ENCODE measurements at regions not wholly inside any gene's neighbourhood (a gene's known extent, or its start where the extent isn't known, plus 50 kb on each side); places are given as distances from the start of the nearest gene placed in this dataset.

DNA sequence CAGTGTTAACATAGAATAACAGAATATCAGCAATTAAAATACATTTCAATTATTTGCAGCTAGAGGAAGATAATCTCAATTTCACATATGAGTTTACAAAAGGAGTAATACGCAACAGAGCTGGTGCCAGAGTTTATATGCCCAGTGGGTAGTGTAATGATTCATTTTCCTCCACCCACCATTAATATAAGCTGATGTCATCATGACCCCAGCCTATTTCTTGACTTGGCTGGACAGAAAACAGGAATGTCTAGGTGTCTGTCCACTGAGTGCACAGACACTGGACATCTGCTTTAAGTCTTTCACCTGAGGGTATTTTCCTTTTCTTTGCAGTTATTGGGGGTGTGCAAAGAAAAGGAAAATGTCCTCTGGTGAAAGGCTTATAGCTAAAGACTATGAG, 335.5 kb downstream of the TBC1D4 start:
- no peak for FAIRE-seq
- TF ChIP-seq TAF1 (IDR thresholded peaks at IDR 0.05; ENCODE audit: borderline replicate concordance, low read depth, low read length) (no peak), POLR2AphosphoS5 (IDR thresholded peaks at IDR 0.05; ENCODE audit: low read depth, low read length) (no peak), POLR2A (IDR thresholded peaks at IDR 0.05; ENCODE audit: low read depth, low read length) (no peak)

DNA sequence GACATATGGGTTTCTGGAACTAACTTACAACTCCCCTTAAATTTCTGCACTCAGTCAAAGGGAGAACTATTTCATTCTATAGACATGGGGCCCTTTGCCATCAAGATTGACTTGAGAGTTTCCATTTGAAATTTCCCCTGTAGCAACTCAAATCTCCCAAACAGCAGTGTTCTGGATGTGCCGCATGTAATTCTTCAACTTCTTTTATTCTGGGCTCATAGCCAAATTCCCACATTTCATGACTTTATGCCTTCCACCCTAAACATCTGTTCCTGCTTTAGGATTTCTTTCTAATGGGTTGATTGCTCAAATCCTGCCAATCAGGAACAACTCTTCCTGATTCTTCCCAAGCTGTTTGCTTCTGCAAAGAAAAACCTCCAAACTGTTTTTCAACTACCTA, 336.0 kb downstream of the TBC1D4 start:
- no peak for DNase-seq (ENCODE audit: insufficient read length)
- no peak for FAIRE-seq
- TF ChIP-seq TAF1 (IDR thresholded peaks at IDR 0.05; ENCODE audit: borderline replicate concordance, low read depth, low read length) (no peak), POLR2A (IDR thresholded peaks at IDR 0.05; ENCODE audit: low read depth, low read length) (no peak), POLR2AphosphoS5 (IDR thresholded peaks at IDR 0.05; ENCODE audit: low read depth, low read length) (no peak)

More for the DNA sequence above, 335.5 kb downstream of the TBC1D4 start:
- DNase-seq (ENCODE audit: insufficient read length) = no peak

DNA sequence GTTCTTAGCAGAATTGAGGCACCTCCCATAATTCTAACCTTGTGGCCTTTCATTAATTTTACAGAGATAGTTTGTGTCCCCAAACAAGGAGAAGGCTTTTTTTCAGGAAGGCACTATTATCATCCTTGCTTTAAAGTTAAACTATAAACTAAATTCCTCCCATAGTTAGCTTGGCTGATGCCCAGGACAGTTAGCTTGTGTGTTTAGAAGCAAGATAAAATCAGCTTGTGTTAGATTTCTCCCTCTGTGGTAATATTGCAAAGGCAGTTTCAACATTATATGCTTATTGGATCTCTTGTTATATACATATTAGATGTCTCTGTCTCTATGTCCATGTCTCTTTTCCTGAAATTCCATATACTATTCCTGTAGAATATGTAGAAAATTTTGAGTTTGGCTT, 342.7 kb downstream of the TBC1D4 start:
- DNase-seq (ENCODE audit: insufficient read length) (no peak), FAIRE-seq (no peak)
- TF ChIP-seq POLR2A (IDR thresholded peaks at IDR 0.05; ENCODE audit: low read depth, low read length) (no peak), TAF1 (IDR thresholded peaks at IDR 0.05; ENCODE audit: borderline replicate concordance, low read depth, low read length) (no peak), POLR2AphosphoS5 (IDR thresholded peaks at IDR 0.05; ENCODE audit: low read depth, low read length) (no peak)

DNA sequence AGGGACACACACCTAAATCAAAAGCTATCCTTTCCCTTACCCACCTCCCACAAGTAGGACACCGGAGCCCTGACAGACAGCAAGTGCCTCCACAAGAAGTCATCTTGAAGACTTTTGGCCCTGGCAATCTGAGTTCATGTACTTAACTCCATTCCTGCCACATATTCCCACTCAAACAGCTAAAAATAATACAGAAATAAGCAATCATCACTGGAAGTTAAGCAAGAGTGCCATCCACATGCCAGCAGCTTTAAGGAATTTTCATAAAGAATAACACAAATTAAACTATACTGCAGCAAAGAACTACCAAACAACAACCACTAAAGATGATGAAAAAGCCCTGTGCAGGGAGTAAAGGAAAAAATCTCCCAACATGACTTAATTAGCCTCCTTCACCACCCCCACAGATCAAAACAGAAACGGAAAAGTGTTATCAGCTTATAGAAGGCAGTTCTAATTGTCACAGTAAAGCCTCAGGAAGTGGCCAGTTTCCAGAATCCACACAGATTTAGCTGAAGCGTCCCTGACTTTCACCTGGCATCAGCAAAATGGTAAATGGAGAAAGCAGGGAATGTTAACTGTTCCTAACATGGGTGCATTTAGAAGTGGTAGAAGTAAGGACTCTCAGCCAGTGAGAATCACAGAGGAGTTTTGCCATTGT, 343.9 kb downstream of the TBC1D4 start:
- FAIRE-seq (no peak), DNase-seq (ENCODE audit: insufficient read length) (no peak)
- no peak for TF ChIP-seq POLR2AphosphoS5 (IDR thresholded peaks at IDR 0.05; ENCODE audit: low read depth, low read length)
- TF ChIP-seq POLR2A (IDR thresholded peaks at IDR 0.05; ENCODE audit: low read depth, low read length) = no peak
- no peak for TF ChIP-seq TAF1 (IDR thresholded peaks at IDR 0.05; ENCODE audit: borderline replicate concordance, low read depth, low read length)

DNA sequence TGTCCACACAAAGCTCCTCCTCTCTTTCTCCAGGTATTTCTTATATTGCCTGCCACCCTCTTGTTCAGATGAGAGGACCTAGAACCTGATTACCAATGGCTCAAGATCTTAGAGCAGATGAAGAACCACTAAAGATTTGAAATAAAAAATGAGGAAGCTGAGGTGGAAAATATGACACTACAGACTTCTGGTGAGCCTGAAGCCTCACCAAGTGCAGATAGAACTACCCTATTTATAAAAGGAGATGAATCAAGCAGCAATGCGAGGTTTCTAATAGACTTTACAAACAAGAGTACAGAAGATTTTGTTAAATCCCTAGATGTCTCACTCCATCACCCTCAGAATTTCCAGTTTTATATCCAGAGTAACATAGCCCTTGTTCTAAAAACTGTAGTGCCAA, 345.8 kb downstream of the TBC1D4 start:
- DNase-seq (ENCODE audit: insufficient read length) (no peak), FAIRE-seq (no peak)
- TF ChIP-seq POLR2A (IDR thresholded peaks at IDR 0.05; ENCODE audit: low read depth, low read length) = no peak
- no peak for TF ChIP-seq TAF1 (IDR thresholded peaks at IDR 0.05; ENCODE audit: borderline replicate concordance, low read depth, low read length)
- no peak for TF ChIP-seq POLR2AphosphoS5 (IDR thresholded peaks at IDR 0.05; ENCODE audit: low read depth, low read length)

DNA sequence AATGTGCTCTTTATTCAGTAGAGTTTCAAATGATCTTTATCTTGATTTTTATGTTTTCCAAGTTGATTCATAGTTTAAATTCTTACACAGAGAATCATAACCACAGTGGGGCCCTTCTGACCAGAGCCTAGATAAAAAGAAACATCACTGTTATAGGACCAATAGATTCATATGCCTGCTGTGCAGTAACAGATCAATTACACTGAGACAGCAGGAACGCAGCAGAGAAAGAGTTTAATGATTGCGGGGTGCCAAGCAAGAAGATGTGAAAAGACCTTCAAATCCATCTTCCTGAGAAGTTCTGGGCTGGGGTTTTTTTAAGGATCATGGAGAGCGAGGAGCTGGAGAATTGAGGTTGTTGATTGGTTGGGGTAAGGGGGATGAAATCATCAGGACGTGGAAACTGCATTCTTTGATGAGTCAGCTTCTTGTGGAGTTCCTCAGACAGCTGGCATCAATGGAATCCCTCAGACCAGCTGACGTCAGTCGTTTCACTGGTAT, 346.6 kb downstream of the TBC1D4 start:
- TF ChIP-seq POLR2A (IDR thresholded peaks at IDR 0.05; ENCODE audit: low read depth, low read length) = no peak
- TF ChIP-seq POLR2AphosphoS5 (IDR thresholded peaks at IDR 0.05; ENCODE audit: low read depth, low read length) = no peak
- TF ChIP-seq TAF1 (IDR thresholded peaks at IDR 0.05; ENCODE audit: borderline replicate concordance, low read depth, low read length) = no peak
- FAIRE-seq = no peak
- DNase-seq (ENCODE audit: insufficient read length) = no peak

DNA sequence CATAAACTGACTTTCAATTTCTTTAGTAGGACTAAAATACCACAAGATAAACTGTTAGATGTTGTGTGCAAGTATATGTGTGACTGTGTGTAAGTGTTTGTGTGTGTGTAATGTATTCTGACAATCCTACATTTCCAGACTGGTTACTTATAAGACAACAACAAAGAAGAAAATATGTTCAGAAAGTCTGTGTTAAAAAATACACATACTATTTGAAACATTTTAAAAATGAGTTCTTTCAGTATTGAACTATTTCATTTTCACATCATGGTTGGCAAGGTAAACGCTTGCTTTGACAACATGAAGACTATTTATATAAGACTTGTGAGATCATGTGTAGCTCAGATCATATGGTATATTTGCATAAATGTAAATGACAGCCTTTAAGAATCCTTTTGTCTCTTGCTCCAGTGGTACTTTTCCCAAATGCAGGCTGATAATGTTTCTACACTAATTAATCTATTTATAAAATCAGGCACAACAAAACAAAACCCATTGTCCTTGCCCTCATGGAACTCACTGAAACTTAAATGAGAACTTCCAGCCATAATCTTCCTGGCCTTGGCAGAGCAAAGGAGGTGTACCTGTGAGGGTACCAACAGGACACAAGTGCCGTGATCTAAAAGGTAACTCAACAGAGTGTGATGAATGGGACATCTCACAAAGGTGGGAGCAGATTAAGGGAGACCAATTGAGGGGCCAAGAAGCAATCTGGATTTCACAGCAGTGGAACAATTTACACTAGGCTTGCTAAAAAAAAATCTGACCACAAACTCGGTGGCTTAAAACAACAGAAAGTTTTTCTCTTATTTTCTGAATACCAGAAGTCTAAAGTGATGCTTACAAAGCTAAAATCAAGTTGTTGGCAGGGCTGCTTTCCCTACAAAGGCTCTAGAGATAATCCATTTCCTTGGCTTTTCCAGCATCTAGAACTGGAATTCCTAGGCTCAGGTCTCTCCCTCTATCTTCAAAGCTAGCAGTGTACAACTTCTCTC, 349.0 kb downstream of the TBC1D4 start:
- no peak for TF ChIP-seq POLR2AphosphoS5 (IDR thresholded peaks at IDR 0.05; ENCODE audit: low read depth, low read length)
- no peak for TF ChIP-seq POLR2A (IDR thresholded peaks at IDR 0.05; ENCODE audit: low read depth, low read length)
- no peak for TF ChIP-seq TAF1 (IDR thresholded peaks at IDR 0.05; ENCODE audit: borderline replicate concordance, low read depth, low read length)
- FAIRE-seq (no peak), DNase-seq (ENCODE audit: insufficient read length) (no peak)

DNA sequence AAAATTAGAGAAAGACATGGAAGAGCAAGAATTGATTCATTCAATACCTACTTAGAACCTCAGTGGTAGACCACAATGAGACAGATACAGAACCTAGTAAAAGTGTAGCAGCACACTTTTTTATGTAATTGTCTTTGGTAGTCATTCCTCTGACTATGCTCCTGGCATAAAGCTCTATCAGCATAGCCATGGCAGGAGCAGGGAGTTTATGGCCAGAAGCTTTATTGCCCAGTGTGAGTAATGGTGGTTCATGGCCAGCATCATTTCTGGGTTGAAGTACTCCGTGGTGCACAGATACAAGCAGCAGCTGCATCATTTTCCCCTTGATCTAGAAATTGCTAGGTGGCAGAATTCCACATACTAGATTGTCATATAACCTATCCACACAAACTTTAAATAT, 352.6 kb downstream of the TBC1D4 start:
- FAIRE-seq = no peak
- TF ChIP-seq POLR2AphosphoS5 (IDR thresholded peaks at IDR 0.05; ENCODE audit: low read depth, low read length) (no peak), POLR2A (IDR thresholded peaks at IDR 0.05; ENCODE audit: low read depth, low read length) (no peak), TAF1 (IDR thresholded peaks at IDR 0.05; ENCODE audit: borderline replicate concordance, low read depth, low read length) (no peak)
- DNase-seq (ENCODE audit: insufficient read length) = no peak

DNA sequence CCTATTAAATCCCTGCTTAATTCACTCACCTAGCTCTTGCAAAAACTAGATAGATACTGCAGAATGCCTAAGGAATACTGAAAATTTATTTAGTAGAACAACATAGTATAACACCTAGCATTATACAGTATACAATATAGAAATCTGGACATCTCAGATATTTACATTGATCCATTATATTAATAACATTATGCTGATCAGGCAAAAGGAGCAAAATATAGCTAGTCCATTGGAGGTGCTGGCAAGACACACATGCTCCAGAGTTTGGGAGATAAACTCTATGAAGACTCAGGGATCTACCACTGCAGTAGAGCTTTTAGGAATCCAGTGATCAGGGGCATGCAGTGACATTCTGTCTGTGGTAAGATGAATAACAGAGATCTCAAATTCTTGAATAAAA, 357.6 kb downstream of the TBC1D4 start:
- TF ChIP-seq POLR2AphosphoS5 (IDR thresholded peaks at IDR 0.05; ENCODE audit: low read depth, low read length) (no peak), POLR2A (IDR thresholded peaks at IDR 0.05; ENCODE audit: low read depth, low read length) (no peak), TAF1 (IDR thresholded peaks at IDR 0.05; ENCODE audit: borderline replicate concordance, low read depth, low read length) (no peak)
- FAIRE-seq (no peak), DNase-seq (ENCODE audit: insufficient read length) (no peak)

DNA sequence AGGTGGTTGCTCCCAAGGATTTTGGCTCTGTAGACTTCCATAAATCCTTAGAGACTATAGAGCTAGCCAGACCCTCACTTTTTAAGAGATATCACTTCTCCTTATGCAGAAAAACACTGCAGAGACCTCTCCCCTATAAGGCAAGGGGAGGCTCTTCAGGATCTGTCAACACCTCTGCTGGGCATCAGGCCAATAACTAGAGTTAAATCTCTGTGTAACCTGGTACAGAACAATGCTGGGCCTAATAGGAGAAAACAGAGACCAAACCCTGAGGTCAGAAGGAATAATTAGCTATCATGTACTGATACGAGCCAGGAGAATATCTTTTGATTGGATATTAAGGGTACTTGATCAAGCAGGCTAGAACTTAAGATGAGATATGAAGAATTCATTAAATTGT, 358.5 kb downstream of the TBC1D4 start:
- FAIRE-seq (no peak), DNase-seq (ENCODE audit: insufficient read length) (no peak)
- TF ChIP-seq POLR2AphosphoS5 (IDR thresholded peaks at IDR 0.05; ENCODE audit: low read depth, low read length) = no peak
- TF ChIP-seq TAF1 (IDR thresholded peaks at IDR 0.05; ENCODE audit: borderline replicate concordance, low read depth, low read length) = no peak
- no peak for TF ChIP-seq POLR2A (IDR thresholded peaks at IDR 0.05; ENCODE audit: low read depth, low read length)

DNA sequence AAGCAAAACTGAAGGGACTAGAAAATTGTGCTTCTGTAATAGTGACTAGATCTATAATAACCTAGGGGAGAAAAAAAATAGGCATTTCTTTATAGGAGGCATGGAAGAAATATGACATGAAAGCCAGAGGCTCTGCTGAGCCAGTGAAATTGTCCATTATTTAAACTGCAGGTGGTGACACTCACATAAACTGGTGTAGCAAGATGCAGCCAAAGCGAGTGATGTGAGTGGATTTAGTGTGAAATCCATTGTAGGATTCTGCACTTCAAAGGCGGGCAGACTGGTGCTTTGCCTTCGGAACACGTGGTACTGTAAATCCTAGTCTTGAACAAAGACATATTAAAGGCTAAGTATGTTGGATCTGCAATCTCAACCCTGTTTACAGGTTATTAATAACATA, 361.9 kb downstream of the TBC1D4 start:
- DNase-seq (ENCODE audit: insufficient read length) (no peak), FAIRE-seq (no peak)
- TF ChIP-seq TAF1 (IDR thresholded peaks at IDR 0.05; ENCODE audit: borderline replicate concordance, low read depth, low read length) = no peak
- no peak for TF ChIP-seq POLR2AphosphoS5 (IDR thresholded peaks at IDR 0.05; ENCODE audit: low read depth, low read length)
- TF ChIP-seq POLR2A (IDR thresholded peaks at IDR 0.05; ENCODE audit: low read depth, low read length) = no peak

Data from GM12892 (cell line).